K562 (cell line): ENCODE measurements at regions not wholly inside any gene's neighbourhood (a gene's known extent, or its start where the extent isn't known, plus 50 kb on each side); places are given as distances from the start of the nearest gene placed in this dataset.

Source experiments
- ATAC-seq: fragments of 200-7000 bp; cut with Tn5 transposase; 3 replicates; pipeline ENCODE4 v1.9.1; 2020; ENCODE audit warnings: moderate library complexity
- BruUV-seq: library from RNA; stranded (reverse); fragments of 400-500 nt; replicated peaks from 2 replicates; lab custom pipeline; 2021; lab: Mats Ljungman, UMichigan
- CTCF ChIA-PET: fragments of 300-600 bp; formaldehyde crosslinking; extraction: SDS; loops from one replicate; lab custom pipeline; 2021; ENCODE audit warnings: low intra/inter-chr PET ratio; lab: Yijun Ruan, JAX
- POLR2A ChIA-PET: fragments of 300-600, 350-650 bp; sonication (Branson Sonifier 250); formaldehyde crosslinking; extraction: SDS; loops from one replicate; lab custom pipeline; 2021; ENCODE audit warnings: antibody characterized with exemption, inconsistent platforms; lab: Yijun Ruan, JAX
- DNase-seq, 4 experiments: peaks; one replicate each; pipeline versions ENCODE4 v3.0.0 to v3.0.0-alpha.2; 2011 to 2018; ENCODE audit warnings: low spot score in 3 of 4, mixed read lengths in 3 of 4; ENCODE audit errors: extremely low read depth in 1 of 4
- FAIRE-seq: peaks from 2 replicates; lab custom pipeline; 2011; peaks lifted over from hg19 to GRCh38; lab: Jason Lieb, UNC
- H2AFZ ChIP-seq: 2 replicates; pipeline ENCODE4 v1.6.0; 2011; ENCODE audit warnings: low read depth, low read length, control low read depth, inconsistent platforms
- H3K27ac ChIP-seq: fragments of 200-600 bp; 3 replicates; pipeline ENCODE4 v1.8.0; 2011; ENCODE audit warnings: low read depth, mild to moderate bottlenecking, control low read depth, inconsistent platforms, low read length, moderate library complexity, mixed read lengths; ENCODE audit errors: extremely low read depth
- H3K27me3 ChIP-seq, 2 experiments: fragments of 300-600 bp in 1 of 2; 2 replicates in 1 of 2; 3 replicates in 1 of 2; pipeline versions ENCODE4 v1.6.0 to v1.8.0; 2011; ENCODE audit warnings: inconsistent platforms in 2 of 2, low read length in 2 of 2, mild to moderate bottlenecking in 1 of 2, mixed read lengths in 1 of 2, moderate library complexity in 1 of 2; ENCODE audit not compliant: control insufficient read depth in 2 of 2, insufficient read depth in 2 of 2
- H3K36me3 ChIP-seq: fragments of 300-600 bp; 3 replicates; pipeline ENCODE4 v1.8.0; 2011; ENCODE audit warnings: mild to moderate bottlenecking, low read length, inconsistent platforms; ENCODE audit not compliant: control insufficient read depth, insufficient read depth
- H3K4me1 ChIP-seq, 2 experiments: fragments of 200-600 bp in 1 of 2; replicated peaks in 1 of 2; 2 replicates in 1 of 2; 3 replicates in 1 of 2; pipeline versions ENCODE4 v1.5.1 to v1.8.0; 2011; ENCODE audit warnings: inconsistent platforms in 2 of 2, low read length in 2 of 2, mild to moderate bottlenecking in 1 of 2, mixed read lengths in 1 of 2, moderate library complexity in 1 of 2; ENCODE audit not compliant: control insufficient read depth in 2 of 2, insufficient read depth in 2 of 2
- H3K4me2 ChIP-seq: 2 replicates; pipeline ENCODE4 v1.6.1; 2011; ENCODE audit warnings: low read length, control low read depth, inconsistent platforms, mixed read lengths; ENCODE audit not compliant: insufficient read depth
- H3K4me3 ChIP-seq: fragments of 200-600 bp; sonication (generic), shearing (Covaris generic); 2 replicates; pipeline ENCODE4 v1.5.1; 2016; ENCODE audit warnings: control low read depth, inconsistent platforms
- H3K79me2 ChIP-seq: fragments of 200-600 bp; 3 replicates; pipeline ENCODE4 v1.8.0; 2011; ENCODE audit warnings: low read length, inconsistent platforms; ENCODE audit not compliant: control insufficient read depth, insufficient read depth
- H3K9ac ChIP-seq, 2 experiments: 2 replicates each; pipeline versions ENCODE4 v1.6.0 to v1.6.1; 2011; ENCODE audit warnings: low read depth in 2 of 2, low read length in 2 of 2, control low read depth in 1 of 2, inconsistent platforms in 1 of 2, mild to moderate bottlenecking in 1 of 2, mixed read lengths in 1 of 2; ENCODE audit not compliant: insufficient read depth in 1 of 2
- H3K9me1 ChIP-seq: one replicate; pipeline ENCODE4 v1.6.0; 2011; ENCODE audit warnings: inconsistent platforms, mild to moderate bottlenecking, low read length, moderate library complexity; ENCODE audit not compliant: control insufficient read depth, insufficient read depth
- H3K9me3 ChIP-seq: replicated peaks from 2 replicates; pipeline ENCODE4 v1.5.1; 2011; ENCODE audit warnings: low read depth, low read length, inconsistent platforms; ENCODE audit not compliant: control insufficient read depth, insufficient read depth
- H4K20me1 ChIP-seq: replicated peaks from 2 replicates; pipeline ENCODE4 v1.6.1; 2011; ENCODE audit warnings: low read length, inconsistent platforms, mixed read lengths; ENCODE audit not compliant: control insufficient read depth, insufficient read depth
- CBX1 ChIP-seq: sonication (generic); IDR thresholded peaks from 2 replicates; pipeline ENCODE4 v1.6.1; 2016; ENCODE audit warnings: antibody characterized with exemption, low read depth, mild to moderate bottlenecking
- CLOCK ChIP-seq: fragments of 250-450 bp; sonication (Bioruptor Pico); IDR thresholded peaks from 2 replicates; pipeline ENCODE4 v1.4.0; 2020; ENCODE audit warnings: mild to moderate bottlenecking, moderate library complexity, borderline replicate concordance
- FOS ChIP-seq: IDR thresholded peaks from 3 replicates; pipeline ENCODE4 v1.6.1; 2011; ENCODE audit not compliant: insufficient read length; ENCODE audit errors: extremely low read depth
- HMG20A ChIP-seq: fragments of 450-650 bp; formaldehyde crosslinking; conservative IDR thresholded peaks from 2 replicates; pipeline ENCODE4 v1.4.0; 2020; ENCODE audit warnings: mild to moderate bottlenecking, mixed read lengths
- MAFK ChIP-seq: IDR thresholded peaks from 2 replicates; pipeline ENCODE4 v1.6.1; 2011; ENCODE audit warnings: low read length, improper control_type of control experiment
- MCM2 ChIP-seq: fragments of 450-650 bp; IDR thresholded peaks from 2 replicates; pipeline ENCODE4 v1.6.1; 2017; ENCODE audit warnings: low read depth, mild to moderate bottlenecking
- PHF21A ChIP-seq: fragments of 450-650 bp; IDR thresholded peaks from 2 replicates; pipeline ENCODE4 v1.6.1; 2017; ENCODE audit warnings: low read depth, borderline replicate concordance
- SOX6 ChIP-seq: fragments of 450-650 bp; IDR thresholded peaks from 2 replicates; pipeline ENCODE4 v1.6.1; 2014; ENCODE audit warnings: mild to moderate bottlenecking
- SREBF2 ChIP-seq: sonication (generic); formaldehyde crosslinking; IDR thresholded peaks from 2 replicates; pipeline ENCODE4 v1.4.0; 2020; ENCODE audit warnings: mild to moderate bottlenecking, missing genetic modification reagents
- TAL1 ChIP-seq: fragments of 450-650 bp; IDR thresholded peaks from 2 replicates; pipeline ENCODE4 v1.6.1; 2016; ENCODE audit warnings: mild to moderate bottlenecking
- TRIM28 ChIP-seq: fragments of 450-650 bp; IDR thresholded peaks from 2 replicates; pipeline ENCODE4 v1.6.1; 2017
- ZKSCAN3 ChIP-seq: fragments of 250-450 bp; sonication (Bioruptor Pico); IDR thresholded peaks from 2 replicates; pipeline ENCODE4 v1.4.0; 2020
- ZNF121 ChIP-seq: sonication (generic); formaldehyde crosslinking; conservative IDR thresholded peaks from 2 replicates; pipeline ENCODE4 v1.8.0; 2022; ENCODE audit warnings: missing genetic modification reagents
- ZNF512 ChIP-seq: IDR thresholded peaks from 2 replicates; pipeline ENCODE4 v1.6.1; 2016; ENCODE audit warnings: missing genetic modification characterization, missing compliant biosample characterization
- ZZZ3 ChIP-seq: fragments of 450-650 bp; IDR thresholded peaks from 2 replicates; pipeline ENCODE4 v1.6.1; 2016; ENCODE audit warnings: antibody characterized with exemption, mild to moderate bottlenecking, moderate library complexity
- WGBS: fragments of 100-300 bp; shearing (Covaris generic); methylation state at CpG from one replicate; pipeline ENCODE4 v1.1.6; 2016; ENCODE audit warnings: low coverage, mixed read lengths; ENCODE audit not compliant: insufficient coverage; ENCODE audit errors: missing lambda C conversion rate; 5-methylcytosine and 5-hydroxymethylcytosine counted together
- in situ Hi-C: fragments of 300-500 bp; cut with MboI; formaldehyde crosslinking; loops from 4 replicates; pipeline ENCODE4 v1.15.0; 2018; ENCODE audit warnings: inconsistent platforms, mixed read lengths
- intact Hi-C: fragments of 100-400 bp; cut with micrococcal nuclease; formaldehyde crosslinking; loops from 2 replicates; pipeline ENCODE4 v1.14.2; 2022
- TF ChIP-seq, protein P1 (sequence below): fragments of 200-800 bp; sonication (Bioruptor generic); IDR thresholded peaks from 2 replicates; pipeline ENCODE4 v1.6.1; 2017; ENCODE audit warnings: missing genetic modification characterization, missing compliant biosample characterization
- TF ChIP-seq, protein P2 (sequence below): fragments of 450-650 bp; IDR thresholded peaks from 2 replicates; pipeline ENCODE4 v1.6.1; 2014; ENCODE audit warnings: low read depth, mild to moderate bottlenecking, moderate library complexity, borderline replicate concordance

GRCh38 chr2:52874466-52875106, 893.0 kb upstream of the CHAC2 start:
- no peak for TF ChIP-seq ZKSCAN3 (CRISPR knock-in tag)
- TF ChIP-seq ZNF512 (tag), result no peak
- no peak for TF ChIP-seq ZZZ3
- TF ChIP-seq CLOCK, result no peak
- TF ChIP-seq, protein P1, sequence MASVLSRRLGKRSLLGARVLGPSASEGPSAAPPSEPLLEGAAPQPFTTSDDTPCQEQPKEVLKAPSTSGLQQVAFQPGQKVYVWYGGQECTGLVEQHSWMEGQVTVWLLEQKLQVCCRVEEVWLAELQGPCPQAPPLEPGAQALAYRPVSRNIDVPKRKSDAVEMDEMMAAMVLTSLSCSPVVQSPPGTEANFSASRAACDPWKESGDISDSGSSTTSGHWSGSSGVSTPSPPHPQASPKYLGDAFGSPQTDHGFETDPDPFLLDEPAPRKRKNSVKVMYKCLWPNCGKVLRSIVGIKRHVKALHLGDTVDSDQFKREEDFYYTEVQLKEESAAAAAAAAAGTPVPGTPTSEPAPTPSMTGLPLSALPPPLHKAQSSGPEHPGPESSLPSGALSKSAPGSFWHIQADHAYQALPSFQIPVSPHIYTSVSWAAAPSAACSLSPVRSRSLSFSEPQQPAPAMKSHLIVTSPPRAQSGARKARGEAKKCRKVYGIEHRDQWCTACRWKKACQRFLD (CRISPR knock-in tag), result no peak
- TF ChIP-seq TAL1, result no peak
- no peak for TF ChIP-seq ZNF121
- no peak for TF ChIP-seq TRIM28
- TF ChIP-seq, protein P2, sequence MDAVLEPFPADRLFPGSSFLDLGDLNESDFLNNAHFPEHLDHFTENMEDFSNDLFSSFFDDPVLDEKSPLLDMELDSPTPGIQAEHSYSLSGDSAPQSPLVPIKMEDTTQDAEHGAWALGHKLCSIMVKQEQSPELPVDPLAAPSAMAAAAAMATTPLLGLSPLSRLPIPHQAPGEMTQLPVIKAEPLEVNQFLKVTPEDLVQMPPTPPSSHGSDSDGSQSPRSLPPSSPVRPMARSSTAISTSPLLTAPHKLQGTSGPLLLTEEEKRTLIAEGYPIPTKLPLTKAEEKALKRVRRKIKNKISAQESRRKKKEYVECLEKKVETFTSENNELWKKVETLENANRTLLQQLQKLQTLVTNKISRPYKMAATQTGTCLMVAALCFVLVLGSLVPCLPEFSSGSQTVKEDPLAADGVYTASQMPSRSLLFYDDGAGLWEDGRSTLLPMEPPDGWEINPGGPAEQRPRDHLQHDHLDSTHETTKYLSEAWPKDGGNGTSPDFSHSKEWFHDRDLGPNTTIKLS, result no peak
- TF ChIP-seq SREBF2 (CRISPR knock-in tag), result no peak
- no peak for TF ChIP-seq MAFK
- TF ChIP-seq CBX1, result no peak
- TF ChIP-seq SOX6, result no peak
- TF ChIP-seq MCM2, result no peak
- TF ChIP-seq HMG20A, result no peak
- no peak for TF ChIP-seq PHF21A
- no peak for TF ChIP-seq FOS
- no peaks in the 10 kb centered on the region; the same call in 1 of the 2 replicates for H3K9me3 ChIP-seq
- no peaks in the 10 kb centered on the region for H3K79me2 ChIP-seq
- WGBS, result 0% methylated on average over 6 of the region's 6 CpGs
- H3K4me1 ChIP-seq, result no peaks in the 10 kb centered on the region
- no peak overlapping the region for H3K27ac ChIP-seq
- no peaks in the 10 kb centered on the region for H3K9me1 ChIP-seq
- no peak overlapping the region for H3K4me3 ChIP-seq
- ChIA-PET POLR2A (no interaction called here), CTCF (no interaction called here)
- no peaks in the 10 kb centered on the region for H4K20me1 ChIP-seq
- in situ Hi-C loops, result no loop called here
- BruUV-seq, result no TSS peak
- no peaks in the 10 kb centered on the region for H3K36me3 ChIP-seq
- DNase-seq (no peak), FAIRE-seq (no peak), ATAC-seq (no peak)
- no peak overlapping the region for H3K4me2 ChIP-seq
- intact Hi-C loops, result no loop called here
- H3K9ac ChIP-seq, result no peak overlapping the region
- no peak overlapping the region for H2AFZ ChIP-seq
- H3K27me3 ChIP-seq, result no peaks in the 10 kb centered on the region
